GM12875 (cell line): ENCODE measurements at regions not wholly inside any gene's neighbourhood (a gene's known extent, or its start where the extent isn't known, plus 50 kb on each side); places are given as distances from the start of the nearest gene placed in this dataset.
A peak's percentile ranks its signal among the peaks of the same experiment; 100 is the strongest.

Experiments
- H3K4me3 ChIP-seq: one replicate; pipeline ENCODE4 v1.5.1; 2011; ENCODE audit warnings: low read depth, low read length, control low read depth
- CTCF ChIP-seq: IDR thresholded peaks from 2 replicates; pipeline ENCODE4 v1.5.1; 2011; ENCODE audit warnings: low read depth, mild to moderate bottlenecking, control low read depth, inconsistent platforms, low read length, moderate library complexity, borderline replicate concordance; ENCODE audit not compliant: insufficient read depth

- H3K4me3 ChIP-seq: no peak overlapping the region
- TF ChIP-seq CTCF: no peak
These were observed 144.6 kb upstream of the MGAT5 start for GRCh38 chr2:134109246-134109645.

- TF ChIP-seq CTCF: no peak
These were observed 144.1 kb upstream of the MGAT5 start for GRCh38 chr2:134109725-134110124.

GRCh38 chr2:134110532-134110931 lies 143.3 kb upstream of the MGAT5 start:
- TF ChIP-seq CTCF: no peak
- H3K4me3 ChIP-seq: no peak overlapping the region

More at GRCh38 chr2:134109725-134110124, 144.1 kb upstream of the MGAT5 start:
- no peak overlapping the region for H3K4me3 ChIP-seq

- TF ChIP-seq CTCF: no peak
These were observed 136.2 kb upstream of the MGAT5 start for GRCh38 chr2:134117676-134118075.

GRCh38 chr2:134118279-134119116 lies 135.4 kb upstream of the MGAT5 start:
- TF ChIP-seq CTCF: peak; percentile 58; the same call in 1 of the 2 replicates
- H3K4me3 ChIP-seq: peak overlapping the region; percentile 81

More at GRCh38 chr2:134117676-134118075, 136.2 kb upstream of the MGAT5 start:
- H3K4me3 ChIP-seq: no peak overlapping the region

- no peak for TF ChIP-seq CTCF
- H3K4me3 ChIP-seq: peak overlapping the region; percentile 81
These were observed 134.7 kb upstream of the MGAT5 start for GRCh38 chr2:134119117-134119712.
